GM23338 (cell line): ENCODE measurements at regions not wholly inside any gene's neighbourhood (a gene's known extent, or its start where the extent isn't known, plus 50 kb on each side); places are given as distances from the start of the nearest gene placed in this dataset.

ENCODE experiments used
- ATAC-seq: fragments of 200-7000 bp; cut with Tn5 transposase; 3 replicates; pipeline ENCODE4 v1.9.1; 2020
- DNase-seq: peaks from one replicate; pipeline ENCODE4 v3.0.0-alpha.2; 2015; ENCODE audit warnings: low spot score
- H2AFZ ChIP-seq: fragments of 200-600 bp; sonication (generic); 2 replicates; pipeline ENCODE4 v1.8.0; 2016; ENCODE audit warnings: antibody characterized with exemption, mild to moderate bottlenecking, moderate library complexity
- H3F3A ChIP-seq: fragments of 200-600 bp; sonication (generic); replicated peaks from 2 replicates; pipeline ENCODE4 v1.8.0; 2017; ENCODE audit warnings: antibody characterized with exemption, mixed run types, low read depth
- H3K27ac ChIP-seq: fragments of 200-600 bp; sonication (generic); 2 replicates; pipeline ENCODE4 v1.6.1; 2016; ENCODE audit warnings: low read depth
- H3K27me3 ChIP-seq: fragments of 200-600 bp; sonication (generic); 2 replicates; pipeline ENCODE4 v1.8.0; 2016; ENCODE audit warnings: mild to moderate bottlenecking, mixed run types, moderate library complexity; ENCODE audit not compliant: insufficient read depth
- H3K36me3 ChIP-seq: fragments of 200-600 bp; sonication (generic); 2 replicates; pipeline ENCODE4 v1.8.0; 2016; ENCODE audit warnings: mild to moderate bottlenecking; ENCODE audit not compliant: insufficient read depth
- H3K4me1 ChIP-seq: fragments of 200-600 bp; sonication (generic); 2 replicates; pipeline ENCODE4 v1.8.0; 2016; ENCODE audit warnings: mild to moderate bottlenecking, moderate library complexity; ENCODE audit not compliant: insufficient read depth
- H3K4me2 ChIP-seq: fragments of 200-600 bp; sonication (generic); 2 replicates; pipeline ENCODE4 v1.7.1; 2017; ENCODE audit warnings: mixed run types
- H3K4me3 ChIP-seq: fragments of 200-600 bp; sonication (generic); 2 replicates; pipeline ENCODE4 v1.6.1; 2016; ENCODE audit warnings: mixed run types
- H3K79me2 ChIP-seq: fragments of 200-600 bp; sonication (generic); replicated peaks from 2 replicates; pipeline ENCODE4 v1.8.0; 2017; ENCODE audit warnings: mild to moderate bottlenecking; ENCODE audit not compliant: insufficient read depth
- H3K9me2 ChIP-seq: fragments of 200-600 bp; sonication (generic); 2 replicates; pipeline ENCODE4 v1.8.0; 2017; ENCODE audit not compliant: insufficient read depth
- H4K20me1 ChIP-seq: fragments of 200-600 bp; sonication (generic); replicated peaks from 2 replicates; pipeline ENCODE4 v1.8.0; 2017; ENCODE audit warnings: mild to moderate bottlenecking; ENCODE audit not compliant: insufficient read depth
- H3K27ac Mint-ChIP-seq: 2 replicates; pipeline ENCODE4 v1.8.0; 2020; ENCODE audit warnings: inconsistent platforms, mild to moderate bottlenecking, moderate library complexity, mixed read lengths
- H3K27me3 Mint-ChIP-seq: 3 replicates; pipeline ENCODE4 v1.8.0; 2022; ENCODE audit warnings: low read depth, mild to moderate bottlenecking, moderate library complexity, mixed read lengths, inconsistent platforms; ENCODE audit not compliant: insufficient read depth, poor library complexity
- H3K36me3 Mint-ChIP-seq: 3 replicates; pipeline ENCODE4 v1.8.0; 2021; ENCODE audit warnings: low read depth, mild to moderate bottlenecking, inconsistent platforms, moderate library complexity, mixed read lengths
- H3K4me1 Mint-ChIP-seq: 3 replicates; pipeline ENCODE4 v1.8.0; 2020; ENCODE audit warnings: mild to moderate bottlenecking, inconsistent platforms, mixed read lengths
- H3K4me3 Mint-ChIP-seq: 3 replicates; pipeline ENCODE4 v1.8.0; 2021; ENCODE audit warnings: moderate library complexity, mild to moderate bottlenecking, inconsistent platforms, mixed read lengths
- H3K9me3 Mint-ChIP-seq: 3 replicates; pipeline ENCODE4 v1.8.0; 2020; ENCODE audit warnings: moderate library complexity, mild to moderate bottlenecking, inconsistent platforms, mixed read lengths
- CREB1 ChIP-seq: fragments of 250-450 bp; sonication (Bioruptor Pico); IDR thresholded peaks from 2 replicates; pipeline ENCODE4 v1.5.0; 2020; ENCODE audit warnings: low read depth, mild to moderate bottlenecking, moderate library complexity
- POLR2AphosphoS5 ChIP-seq: IDR thresholded peaks from 2 replicates; pipeline ENCODE4 v1.6.1; 2016; ENCODE audit warnings: antibody characterized with exemption, low read depth
- ZNF114 ChIP-seq: fragments of 250-450 bp; sonication (Bioruptor Pico); IDR thresholded peaks from 2 replicates; pipeline ENCODE4 v1.5.0; 2020; ENCODE audit warnings: mild to moderate bottlenecking, moderate library complexity
- ZNF331 ChIP-seq: fragments of 250-450 bp; sonication (Bioruptor Pico); IDR thresholded peaks from 2 replicates; pipeline ENCODE4 v1.5.0; 2020; ENCODE audit warnings: low read depth, mild to moderate bottlenecking, moderate library complexity
- TF ChIP-seq, protein P1 (sequence below), 2 experiments: fragments of 200-600 bp in 1 of 2; sonication (generic) in 1 of 2; conservative IDR thresholded peaks; 2 replicates each; pipeline versions ENCODE4 v1.5.1 to v1.6.1; 2016 to 2017; ENCODE audit warnings: antibody characterized with exemption in 2 of 2, low read depth in 2 of 2, mild to moderate bottlenecking in 2 of 2, moderate library complexity in 1 of 2
- TF ChIP-seq, protein P2 (sequence below): IDR thresholded peaks from one replicate; pipeline ENCODE4 v1.6.1; 2018; ENCODE audit warnings: antibody characterized with exemption; ENCODE audit not compliant: unreplicated experiment
- TF ChIP-seq, protein P3 (sequence below): fragments of 250-450 bp; sonication (Bioruptor Pico); IDR thresholded peaks from 2 replicates; pipeline ENCODE4 v1.5.0; 2020; ENCODE audit warnings: mild to moderate bottlenecking, moderate library complexity

DNA sequence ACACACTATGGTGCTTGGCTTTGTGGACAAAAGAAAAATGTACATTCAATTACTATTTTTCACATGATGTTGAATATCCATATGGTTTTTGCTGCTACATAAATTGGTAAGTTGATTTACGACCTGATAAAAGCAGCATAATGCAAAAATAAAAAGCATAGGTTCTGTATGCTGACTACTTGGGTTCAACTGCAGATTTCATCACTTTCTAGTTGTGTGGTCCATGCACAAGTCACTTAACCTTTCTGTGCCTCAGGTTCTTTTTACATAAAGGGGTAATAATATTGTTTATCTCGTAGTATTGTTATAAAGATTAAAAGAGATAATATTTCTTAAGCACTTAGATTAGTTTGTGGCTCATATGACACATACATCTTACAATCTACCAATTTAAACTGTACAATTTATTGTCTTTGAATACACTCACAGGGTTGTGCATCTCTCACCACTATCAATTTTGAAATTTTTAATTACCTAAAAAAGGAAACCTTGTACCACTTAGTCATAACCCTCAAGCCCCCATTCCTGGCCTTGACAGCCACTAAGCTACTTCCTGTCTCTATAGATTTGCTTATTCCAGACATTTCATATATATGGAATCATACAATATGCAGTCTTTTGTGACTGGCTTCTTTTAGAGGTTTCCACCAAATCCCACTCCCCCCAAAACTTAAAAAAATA is 1443.9 kb downstream of the SUCLG1 start (continued):
- TF ChIP-seq, protein P1, sequence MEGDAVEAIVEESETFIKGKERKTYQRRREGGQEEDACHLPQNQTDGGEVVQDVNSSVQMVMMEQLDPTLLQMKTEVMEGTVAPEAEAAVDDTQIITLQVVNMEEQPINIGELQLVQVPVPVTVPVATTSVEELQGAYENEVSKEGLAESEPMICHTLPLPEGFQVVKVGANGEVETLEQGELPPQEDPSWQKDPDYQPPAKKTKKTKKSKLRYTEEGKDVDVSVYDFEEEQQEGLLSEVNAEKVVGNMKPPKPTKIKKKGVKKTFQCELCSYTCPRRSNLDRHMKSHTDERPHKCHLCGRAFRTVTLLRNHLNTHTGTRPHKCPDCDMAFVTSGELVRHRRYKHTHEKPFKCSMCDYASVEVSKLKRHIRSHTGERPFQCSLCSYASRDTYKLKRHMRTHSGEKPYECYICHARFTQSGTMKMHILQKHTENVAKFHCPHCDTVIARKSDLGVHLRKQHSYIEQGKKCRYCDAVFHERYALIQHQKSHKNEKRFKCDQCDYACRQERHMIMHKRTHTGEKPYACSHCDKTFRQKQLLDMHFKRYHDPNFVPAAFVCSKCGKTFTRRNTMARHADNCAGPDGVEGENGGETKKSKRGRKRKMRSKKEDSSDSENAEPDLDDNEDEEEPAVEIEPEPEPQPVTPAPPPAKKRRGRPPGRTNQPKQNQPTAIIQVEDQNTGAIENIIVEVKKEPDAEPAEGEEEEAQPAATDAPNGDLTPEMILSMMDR (conservative IDR thresholded peaks at IDR 0.05; ENCODE audit: low read depth in 2 of 2): no peak

DNA sequence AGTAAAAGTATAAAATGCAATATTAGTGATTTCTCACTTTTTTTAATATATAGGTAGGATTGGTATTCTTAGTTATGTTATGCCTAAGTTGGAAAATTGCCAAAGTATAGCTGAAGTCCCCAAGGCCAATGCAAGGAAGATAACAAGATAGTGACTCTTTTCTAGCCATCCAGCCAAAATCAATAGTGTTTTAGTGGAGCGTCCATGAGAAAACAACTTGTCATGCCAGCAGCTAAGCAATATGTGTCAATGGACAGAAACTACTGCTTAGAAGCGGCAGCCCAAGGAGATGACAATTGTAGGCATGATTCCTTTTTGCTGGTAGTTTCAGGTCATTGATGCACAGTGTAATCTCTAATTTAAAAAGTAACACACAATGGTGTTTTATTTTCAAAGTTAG is 1444.6 kb downstream of the SUCLG1 start:
- no peak for ATAC-seq
- Histone ChIP-seq H3K4me3 (no peak overlapping the region), H3K27ac (no peak overlapping the region)

DNA sequence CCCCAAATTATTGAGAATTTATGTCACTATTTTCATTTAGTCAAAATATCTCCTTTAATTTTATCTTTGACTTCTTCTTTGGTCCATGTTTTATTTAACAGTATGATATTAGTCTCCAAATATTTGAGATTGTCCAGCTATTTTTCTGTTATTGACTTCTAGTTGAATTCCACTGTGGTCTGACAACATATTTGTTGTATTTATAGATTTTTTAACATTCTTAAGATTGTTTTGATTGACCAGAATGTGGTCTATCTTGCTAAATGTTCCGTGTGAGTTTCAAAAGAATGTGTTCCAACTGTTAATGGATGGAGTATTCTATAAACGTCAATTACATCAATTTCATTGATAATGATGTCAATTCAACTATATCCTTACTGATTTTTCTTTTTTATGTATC is 1452.1 kb downstream of the SUCLG1 start:
- no peak overlapping the region for H3K27ac Mint-ChIP-seq
- no peaks in the 10 kb centered on the region for H3K9me3 Mint-ChIP-seq
- no peak overlapping the region for H3K27ac ChIP-seq
- no peaks in the 10 kb centered on the region for H3K27me3 Mint-ChIP-seq
- no peak overlapping the region for H2AFZ ChIP-seq
- H3F3A ChIP-seq: no peaks in the 10 kb centered on the region
- no peaks in the 10 kb centered on the region for H3K4me1 ChIP-seq
- H3K27me3 ChIP-seq: no peaks in the 10 kb centered on the region
- no peak overlapping the region for H3K4me3 ChIP-seq
- no peak overlapping the region for H3K4me3 Mint-ChIP-seq
- no peaks in the 10 kb centered on the region for H3K4me1 Mint-ChIP-seq
- no peaks in the 10 kb centered on the region for H3K36me3 ChIP-seq
- H3K79me2 ChIP-seq: no peaks in the 10 kb centered on the region
- no peaks in the 10 kb centered on the region for H3K9me2 ChIP-seq
- H3K4me2 ChIP-seq: no peak overlapping the region
- peaks cover 4% of the 10 kb centered on the region; the same call in 1 of the 3 replicates for H3K36me3 Mint-ChIP-seq
- ATAC-seq (no peak), DNase-seq (no peak)
- no peaks in the 10 kb centered on the region for H4K20me1 ChIP-seq
- TF ChIP-seq ZNF114 (CRISPR knock-in tag) (no peak), ZNF331 (CRISPR knock-in tag) (no peak), POLR2AphosphoS5 (no peak), CREB1 (CRISPR knock-in tag) (no peak)
- TF ChIP-seq, protein P2, sequence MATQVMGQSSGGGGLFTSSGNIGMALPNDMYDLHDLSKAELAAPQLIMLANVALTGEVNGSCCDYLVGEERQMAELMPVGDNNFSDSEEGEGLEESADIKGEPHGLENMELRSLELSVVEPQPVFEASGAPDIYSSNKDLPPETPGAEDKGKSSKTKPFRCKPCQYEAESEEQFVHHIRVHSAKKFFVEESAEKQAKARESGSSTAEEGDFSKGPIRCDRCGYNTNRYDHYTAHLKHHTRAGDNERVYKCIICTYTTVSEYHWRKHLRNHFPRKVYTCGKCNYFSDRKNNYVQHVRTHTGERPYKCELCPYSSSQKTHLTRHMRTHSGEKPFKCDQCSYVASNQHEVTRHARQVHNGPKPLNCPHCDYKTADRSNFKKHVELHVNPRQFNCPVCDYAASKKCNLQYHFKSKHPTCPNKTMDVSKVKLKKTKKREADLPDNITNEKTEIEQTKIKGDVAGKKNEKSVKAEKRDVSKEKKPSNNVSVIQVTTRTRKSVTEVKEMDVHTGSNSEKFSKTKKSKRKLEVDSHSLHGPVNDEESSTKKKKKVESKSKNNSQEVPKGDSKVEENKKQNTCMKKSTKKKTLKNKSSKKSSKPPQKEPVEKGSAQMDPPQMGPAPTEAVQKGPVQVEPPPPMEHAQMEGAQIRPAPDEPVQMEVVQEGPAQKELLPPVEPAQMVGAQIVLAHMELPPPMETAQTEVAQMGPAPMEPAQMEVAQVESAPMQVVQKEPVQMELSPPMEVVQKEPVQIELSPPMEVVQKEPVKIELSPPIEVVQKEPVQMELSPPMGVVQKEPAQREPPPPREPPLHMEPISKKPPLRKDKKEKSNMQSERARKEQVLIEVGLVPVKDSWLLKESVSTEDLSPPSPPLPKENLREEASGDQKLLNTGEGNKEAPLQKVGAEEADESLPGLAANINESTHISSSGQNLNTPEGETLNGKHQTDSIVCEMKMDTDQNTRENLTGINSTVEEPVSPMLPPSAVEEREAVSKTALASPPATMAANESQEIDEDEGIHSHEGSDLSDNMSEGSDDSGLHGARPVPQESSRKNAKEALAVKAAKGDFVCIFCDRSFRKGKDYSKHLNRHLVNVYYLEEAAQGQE: no peak
- TF ChIP-seq, protein P3, sequence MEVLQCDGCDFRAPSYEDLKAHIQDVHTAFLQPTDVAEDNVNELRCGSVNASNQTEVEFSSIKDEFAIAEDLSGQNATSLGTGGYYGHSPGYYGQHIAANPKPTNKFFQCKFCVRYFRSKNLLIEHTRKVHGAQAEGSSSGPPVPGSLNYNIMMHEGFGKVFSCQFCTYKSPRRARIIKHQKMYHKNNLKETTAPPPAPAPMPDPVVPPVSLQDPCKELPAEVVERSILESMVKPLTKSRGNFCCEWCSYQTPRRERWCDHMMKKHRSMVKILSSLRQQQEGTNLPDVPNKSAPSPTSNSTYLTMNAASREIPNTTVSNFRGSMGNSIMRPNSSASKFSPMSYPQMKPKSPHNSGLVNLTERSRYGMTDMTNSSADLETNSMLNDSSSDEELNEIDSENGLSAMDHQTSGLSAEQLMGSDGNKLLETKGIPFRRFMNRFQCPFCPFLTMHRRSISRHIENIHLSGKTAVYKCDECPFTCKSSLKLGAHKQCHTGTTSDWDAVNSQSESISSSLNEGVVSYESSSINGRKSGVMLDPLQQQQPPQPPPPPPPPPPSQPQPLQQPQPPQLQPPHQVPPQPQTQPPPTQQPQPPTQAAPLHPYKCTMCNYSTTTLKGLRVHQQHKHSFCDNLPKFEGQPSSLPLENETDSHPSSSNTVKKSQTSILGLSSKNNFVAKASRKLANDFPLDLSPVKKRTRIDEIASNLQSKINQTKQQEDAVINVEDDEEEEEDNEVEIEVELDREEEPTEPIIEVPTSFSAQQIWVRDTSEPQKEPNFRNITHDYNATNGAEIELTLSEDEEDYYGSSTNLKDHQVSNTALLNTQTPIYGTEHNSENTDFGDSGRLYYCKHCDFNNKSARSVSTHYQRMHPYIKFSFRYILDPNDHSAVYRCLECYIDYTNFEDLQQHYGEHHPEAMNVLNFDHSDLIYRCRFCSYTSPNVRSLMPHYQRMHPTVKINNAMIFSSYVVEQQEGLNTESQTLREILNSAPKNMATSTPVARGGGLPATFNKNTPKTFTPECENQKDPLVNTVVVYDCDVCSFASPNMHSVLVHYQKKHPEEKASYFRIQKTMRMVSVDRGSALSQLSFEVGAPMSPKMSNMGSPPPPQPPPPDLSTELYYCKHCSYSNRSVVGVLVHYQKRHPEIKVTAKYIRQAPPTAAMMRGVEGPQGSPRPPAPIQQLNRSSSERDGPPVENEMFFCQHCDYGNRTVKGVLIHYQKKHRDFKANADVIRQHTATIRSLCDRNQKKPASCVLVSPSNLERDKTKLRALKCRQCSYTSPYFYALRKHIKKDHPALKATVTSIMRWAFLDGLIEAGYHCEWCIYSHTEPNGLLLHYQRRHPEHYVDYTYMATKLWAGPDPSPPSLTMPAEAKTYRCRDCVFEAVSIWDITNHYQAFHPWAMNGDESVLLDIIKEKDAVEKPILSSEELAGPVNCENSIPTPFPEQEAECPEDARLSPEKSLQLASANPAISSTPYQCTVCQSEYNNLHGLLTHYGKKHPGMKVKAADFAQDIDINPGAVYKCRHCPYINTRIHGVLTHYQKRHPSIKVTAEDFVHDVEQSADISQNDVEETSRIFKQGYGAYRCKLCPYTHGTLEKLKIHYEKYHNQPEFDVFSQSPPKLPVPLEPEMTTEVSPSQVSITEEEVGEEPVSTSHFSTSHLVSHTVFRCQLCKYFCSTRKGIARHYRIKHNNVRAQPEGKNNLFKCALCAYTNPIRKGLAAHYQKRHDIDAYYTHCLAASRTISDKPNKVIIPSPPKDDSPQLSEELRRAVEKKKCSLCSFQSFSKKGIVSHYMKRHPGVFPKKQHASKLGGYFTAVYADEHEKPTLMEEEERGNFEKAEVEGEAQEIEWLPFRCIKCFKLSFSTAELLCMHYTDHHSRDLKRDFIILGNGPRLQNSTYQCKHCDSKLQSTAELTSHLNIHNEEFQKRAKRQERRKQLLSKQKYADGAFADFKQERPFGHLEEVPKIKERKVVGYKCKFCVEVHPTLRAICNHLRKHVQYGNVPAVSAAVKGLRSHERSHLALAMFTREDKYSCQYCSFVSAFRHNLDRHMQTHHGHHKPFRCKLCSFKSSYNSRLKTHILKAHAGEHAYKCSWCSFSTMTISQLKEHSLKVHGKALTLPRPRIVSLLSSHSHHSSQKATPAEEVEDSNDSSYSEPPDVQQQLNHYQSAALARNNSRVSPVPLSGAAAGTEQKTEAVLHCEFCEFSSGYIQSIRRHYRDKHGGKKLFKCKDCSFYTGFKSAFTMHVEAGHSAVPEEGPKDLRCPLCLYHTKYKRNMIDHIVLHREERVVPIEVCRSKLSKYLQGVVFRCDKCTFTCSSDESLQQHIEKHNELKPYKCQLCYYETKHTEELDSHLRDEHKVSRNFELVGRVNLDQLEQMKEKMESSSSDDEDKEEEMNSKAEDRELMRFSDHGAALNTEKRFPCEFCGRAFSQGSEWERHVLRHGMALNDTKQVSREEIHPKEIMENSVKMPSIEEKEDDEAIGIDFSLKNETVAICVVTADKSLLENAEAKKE: no peak

More for the DNA sequence above, 1444.6 kb downstream of the SUCLG1 start:
- Histone ChIP-seq H3F3A (no peaks in the 10 kb centered on the region), H3K4me1 (peaks cover 4% of the 10 kb centered on the region), H3K27me3 (no peaks in the 10 kb centered on the region), H3K79me2 (no peaks in the 10 kb centered on the region), H3K9me2 (no peaks in the 10 kb centered on the region), H3K36me3 (no peaks in the 10 kb centered on the region), H2AFZ (no peak overlapping the region), H3K4me2 (no peak overlapping the region), H4K20me1 (no peaks in the 10 kb centered on the region)
- Mint-ChIP-seq H3K4me3 (no peak overlapping the region), H3K27me3 (peaks cover 2% of the 10 kb centered on the region), H3K36me3 (peaks cover 4% of the 10 kb centered on the region; the same call in 1 of the 3 replicates), H3K4me1 (no peaks in the 10 kb centered on the region), H3K27ac (no peak overlapping the region), H3K9me3 (no peaks in the 10 kb centered on the region)
- TF ChIP-seq CREB1 (CRISPR knock-in tag): no peak
- no peak for DNase-seq
